ENCODE measurements at regions not wholly inside any gene's neighbourhood (a gene's known extent, or its start where the extent isn't known, plus 50 kb on each side); places are given as distances from the start of the nearest gene placed in this dataset.

GRCh38 chr20:59404749-59405148 is 104.3 kb downstream of the EDN3 start:
- CTCF ChIA-PET, result interaction anchor here (1.0 to 2.7 kb wide), 10 partner anchors 8 to 553 kb away, joined by 3 to 8 read pairs (median 4); no protein-coding TSS in a partner anchor
- DNase-seq (ENCODE audit: extremely low spot score), result no peak
- POLR2A ChIA-PET, result no interaction called here
- TF ChIP-seq, protein P1, sequence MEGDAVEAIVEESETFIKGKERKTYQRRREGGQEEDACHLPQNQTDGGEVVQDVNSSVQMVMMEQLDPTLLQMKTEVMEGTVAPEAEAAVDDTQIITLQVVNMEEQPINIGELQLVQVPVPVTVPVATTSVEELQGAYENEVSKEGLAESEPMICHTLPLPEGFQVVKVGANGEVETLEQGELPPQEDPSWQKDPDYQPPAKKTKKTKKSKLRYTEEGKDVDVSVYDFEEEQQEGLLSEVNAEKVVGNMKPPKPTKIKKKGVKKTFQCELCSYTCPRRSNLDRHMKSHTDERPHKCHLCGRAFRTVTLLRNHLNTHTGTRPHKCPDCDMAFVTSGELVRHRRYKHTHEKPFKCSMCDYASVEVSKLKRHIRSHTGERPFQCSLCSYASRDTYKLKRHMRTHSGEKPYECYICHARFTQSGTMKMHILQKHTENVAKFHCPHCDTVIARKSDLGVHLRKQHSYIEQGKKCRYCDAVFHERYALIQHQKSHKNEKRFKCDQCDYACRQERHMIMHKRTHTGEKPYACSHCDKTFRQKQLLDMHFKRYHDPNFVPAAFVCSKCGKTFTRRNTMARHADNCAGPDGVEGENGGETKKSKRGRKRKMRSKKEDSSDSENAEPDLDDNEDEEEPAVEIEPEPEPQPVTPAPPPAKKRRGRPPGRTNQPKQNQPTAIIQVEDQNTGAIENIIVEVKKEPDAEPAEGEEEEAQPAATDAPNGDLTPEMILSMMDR (IDR thresholded peaks at IDR 0.05; ENCODE audit: control extremely low read depth, extremely low read depth, low read depth, missing control alignments), result no peak

GRCh38 chr20:59405226-59406200 is 105.1 kb downstream of the EDN3 start:
- ChIA-PET CTCF (interaction anchor here (0.8 to 2.7 kb wide), 8 partner anchors 10 to 554 kb away, joined by 3 to 8 read pairs (median 4); no protein-coding TSS in a partner anchor), POLR2A (no interaction called here)
- TF ChIP-seq, protein P1 (IDR thresholded peaks at IDR 0.05; ENCODE audit: control extremely low read depth, extremely low read depth, low read depth, missing control alignments), result no peak
- no peak for DNase-seq (ENCODE audit: extremely low spot score)

DNA sequence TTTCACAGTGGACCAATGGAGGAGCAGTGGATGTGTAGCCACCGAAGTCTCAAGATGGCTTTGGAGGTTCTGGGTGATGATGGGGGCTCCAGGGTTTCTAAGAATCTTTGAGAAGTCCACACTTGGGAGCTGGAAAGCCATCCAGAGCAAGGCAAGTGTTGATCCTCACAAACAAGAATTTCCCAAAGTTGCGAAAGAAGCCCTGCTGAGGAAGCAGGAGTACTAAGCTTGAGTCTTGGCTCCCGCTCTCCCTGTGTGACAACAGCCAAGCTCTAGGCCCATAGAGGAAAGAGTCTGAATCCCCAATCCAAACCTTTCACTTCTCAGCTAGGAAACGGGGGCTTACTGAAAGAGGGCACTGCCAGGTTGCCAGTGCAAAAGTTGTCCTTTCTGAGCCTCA is 106.0 kb downstream of the EDN3 start:
- ChIA-PET POLR2A (no interaction called here), CTCF (interaction anchor here (0.8 to 1.7 kb wide), 4 partner anchors 9 to 318 kb away, joined by 3 to 4 read pairs (median 3); no protein-coding TSS in a partner anchor)
- TF ChIP-seq, protein P1 (IDR thresholded peaks at IDR 0.05; ENCODE audit: control extremely low read depth, extremely low read depth, low read depth, missing control alignments), result no peak
- no peak for DNase-seq (ENCODE audit: extremely low spot score)

DNA sequence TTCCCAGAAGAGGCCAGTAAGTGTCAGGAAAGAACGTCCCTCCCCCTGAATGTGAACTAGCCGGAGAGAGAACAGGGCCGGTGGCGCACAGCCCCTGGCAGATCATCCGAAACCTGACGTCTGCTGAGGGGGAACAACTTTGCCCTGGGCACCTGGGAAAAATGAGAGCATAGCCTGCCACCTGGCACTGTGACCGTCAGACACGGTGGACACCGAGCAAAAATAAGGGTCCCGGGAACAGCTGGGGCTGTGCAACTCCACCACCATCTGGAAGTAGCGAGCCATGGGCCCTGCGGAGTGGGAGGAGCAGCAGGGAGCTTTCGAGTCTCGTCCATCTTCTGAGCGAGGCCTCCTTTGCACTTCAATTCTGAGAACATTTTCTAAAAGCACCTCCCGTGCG is 110.8 kb downstream of the EDN3 start:
- CTCF ChIA-PET, result no interaction called here
- POLR2A ChIA-PET, result no interaction called here
- TF ChIP-seq, protein P1 (IDR thresholded peaks at IDR 0.05; ENCODE audit: control extremely low read depth, extremely low read depth, low read depth, missing control alignments), result no peak
- DNase-seq (ENCODE audit: extremely low spot score), result no peak

DNA sequence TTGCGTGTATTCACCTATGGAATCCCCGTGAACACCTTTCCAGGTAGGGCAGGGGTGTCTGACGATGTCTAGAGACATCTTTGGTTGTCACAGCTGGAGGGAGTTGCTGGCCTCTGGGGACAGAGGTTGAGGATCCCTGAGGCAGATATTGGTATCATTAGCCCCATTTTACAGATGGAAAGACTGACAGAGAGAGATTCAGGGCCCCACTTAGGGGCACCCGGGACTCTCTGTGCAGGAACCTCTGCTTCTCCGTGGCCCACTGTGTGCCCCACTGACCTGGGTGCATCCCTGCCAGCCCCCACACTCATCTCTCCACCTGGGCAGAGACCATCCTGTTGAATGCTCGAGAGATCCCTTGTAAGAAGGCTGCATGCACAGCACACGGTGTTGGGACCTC is 111.2 kb downstream of the EDN3 start:
- ChIA-PET CTCF (no interaction called here), POLR2A (no interaction called here)
- TF ChIP-seq, protein P1 (IDR thresholded peaks at IDR 0.05; ENCODE audit: control extremely low read depth, extremely low read depth, low read depth, missing control alignments), result no peak
- no peak for DNase-seq (ENCODE audit: extremely low spot score)

GRCh38 chr20:59412181-59412580 is 111.8 kb downstream of the EDN3 start:
- ChIA-PET CTCF (interaction anchor here (1.5 kb wide), 1 partner anchor 8 kb away, joined by 5 read pairs; no protein-coding TSS in a partner anchor), POLR2A (no interaction called here)
- TF ChIP-seq, protein P1 (IDR thresholded peaks at IDR 0.05; ENCODE audit: control extremely low read depth, extremely low read depth, low read depth, missing control alignments), result no peak
- no peak for DNase-seq (ENCODE audit: extremely low spot score)

Data from GM10248 (cell line).